GM13977 (cell line): ENCODE measurements at regions not wholly inside any gene's neighbourhood (a gene's known extent, or its start where the extent isn't known, plus 50 kb on each side); places are given as distances from the start of the nearest gene placed in this dataset.

Experiments
- DNase-seq: peaks from one replicate; pipeline ENCODE4 v3.0.0; 2012; ENCODE audit warnings: low spot score
- CTCF ChIP-seq: IDR thresholded peaks from 2 replicates; pipeline ENCODE4 v1.5.1; 2012; ENCODE audit warnings: mild to moderate bottlenecking, control low read depth; ENCODE audit not compliant: insufficient read depth; ENCODE audit errors: extremely low read depth, missing control alignments
- in situ Hi-C: fragments of 300-500 bp; cut with MboI; formaldehyde crosslinking; loops from one replicate; pipeline ENCODE4 v1.12.0; 2022; ENCODE audit warnings: low sequenced_read_pairs, low pct_unique_long_range_greater_than_20kb, mixed read lengths, inconsistent platforms; ENCODE audit not compliant: unreplicated experiment

GRCh38 chr22:40121461-40121860, 56.3 kb upstream of the TNRC6B start:
- DNase-seq: no peak
- no peak for TF ChIP-seq CTCF
- in situ Hi-C loops: no loop called here

GRCh38 chr22:40122792-40123191, 54.9 kb upstream of the TNRC6B start:
- no peak for TF ChIP-seq CTCF
- DNase-seq: no peak
- in situ Hi-C loops: no loop called here

GRCh38 chr22:40123387-40123786, 54.3 kb upstream of the TNRC6B start:
- TF ChIP-seq CTCF: no peak
- in situ Hi-C loops: no loop called here
- no peak for DNase-seq
